ENCODE measurements at regions not wholly inside any gene's neighbourhood (a gene's known extent, or its start where the extent isn't known, plus 50 kb on each side); places are given as distances from the start of the nearest gene placed in this dataset.

GRCh38 chr7:115135146-115135545, 213.3 kb downstream of the MDFIC start:
- H4K5ac ChIP-seq (ENCODE audit: insufficient read length, low read depth, low read length): no peak overlapping the region
- no peak overlapping the region for H3K4me3 ChIP-seq (ENCODE audit: extremely low read depth in 1 of 4, insufficient read depth in 2 of 4, low read depth in 3 of 4, low read length in 4 of 4)
- no peak overlapping the region for H4K8ac ChIP-seq (ENCODE audit: extremely low read depth, insufficient read depth, low read length)
- H4K20me1 ChIP-seq (replicated peaks in 1 of 2; ENCODE audit: control insufficient read depth in 1 of 2, insufficient read depth in 2 of 2, low read length in 2 of 2): no peaks in the 10 kb centered on the region
- no peak overlapping the region for H4K91ac ChIP-seq (replicated peaks; ENCODE audit: insufficient read length, low read length)
- H3K9ac ChIP-seq (replicated peaks in 1 of 4; ENCODE audit: extremely low read depth in 1 of 4, low read depth in 3 of 4, low read length in 3 of 4): no peak overlapping the region
- WGBS, 2 experiments (ENCODE audit: extremely low coverage in 1 of 2, insufficient coverage in 1 of 2, insufficient read length in 1 of 2, insufficient replicate concordance in 2 of 2, low coverage in 1 of 2, low lambda C conversion rate in 2 of 2, missing lambda C conversion rate in 1 of 2): 79% methylated on average over 4 of the region's 4 CpGs; no CpG with 5 or more reads in 1 of the 2 experiments
- H2BK12ac ChIP-seq (ENCODE audit: low read depth, low read length): no peak overlapping the region
- H3K56ac ChIP-seq (replicated peaks; ENCODE audit: insufficient read length, low read depth, low read length): no peak overlapping the region
- DNase-seq (ENCODE audit: low read depth in 1 of 2, low spot score in 2 of 2) (no peak), FAIRE-seq (no peak)
- no peak overlapping the region for H2BK120ac ChIP-seq (replicated peaks; ENCODE audit: low read depth, low read length)
- no peaks in the 10 kb centered on the region for H3K79me2 ChIP-seq (ENCODE audit: control insufficient read depth in 1 of 2, insufficient read depth in 2 of 2, low read length in 2 of 2)
- POLR2A ChIA-PET (ENCODE audit: partially characterized antibody): no interaction called here
- no peaks in the 10 kb centered on the region for H3K9me3 ChIP-seq (ENCODE audit: insufficient read depth in 2 of 2, low read depth in 1 of 2, low read length in 1 of 2)
- no peaks in the 10 kb centered on the region for H3K79me1 ChIP-seq (ENCODE audit: low read depth, low read length)
- no peak overlapping the region for H2AK5ac ChIP-seq (ENCODE audit: low read depth, low read length)
- no peak overlapping the region for H3K4ac ChIP-seq (replicated peaks; ENCODE audit: insufficient read length, low read depth, low read length)
- H3K27me3 ChIP-seq (replicated peaks in 1 of 4; ENCODE audit: control insufficient read depth in 3 of 4, extremely low read depth in 1 of 4, insufficient read depth in 3 of 4, low read length in 3 of 4): no peaks in the 10 kb centered on the region
- H3K4me1 ChIP-seq (replicated peaks in 1 of 4; ENCODE audit: control insufficient read depth in 3 of 4, insufficient read depth in 4 of 4, low read length in 3 of 4): no peaks in the 10 kb centered on the region
- no peak overlapping the region for H2BK5ac ChIP-seq (ENCODE audit: low read depth, low read length)
- no peak overlapping the region for H3K23ac ChIP-seq (ENCODE audit: insufficient read length)
- no peak overlapping the region for H3K27ac ChIP-seq (ENCODE audit: low read depth, low read length)
- H3K4me2 ChIP-seq (ENCODE audit: insufficient read depth in 1 of 2, low read depth in 2 of 2, low read length in 2 of 2): no peak overlapping the region
- H3K36me3 ChIP-seq (ENCODE audit: control insufficient read depth in 2 of 4, insufficient read depth in 4 of 4, low read length in 3 of 4): no peaks in the 10 kb centered on the region
- TF ChIP-seq MAX (IDR thresholded peaks at IDR 0.05) (no peak), JUND (IDR thresholded peaks at IDR 0.05; ENCODE audit: low read length) (no peak)
- no peak overlapping the region for H2BK15ac ChIP-seq (ENCODE audit: low read length)
- no peak overlapping the region for H2AFZ ChIP-seq (ENCODE audit: low read length)
- CTCF ChIA-PET (ENCODE audit: partially characterized antibody): no interaction called here
- H3K23me2 ChIP-seq (ENCODE audit: low read depth, low read length): no peaks in the 10 kb centered on the region
- H3K14ac ChIP-seq (ENCODE audit: insufficient read length): no peak overlapping the region
- no peak overlapping the region for H3K18ac ChIP-seq (ENCODE audit: extremely low read depth, low read length)
- no peak overlapping the region for H2BK20ac ChIP-seq (ENCODE audit: low read length)
